ENCODE measurements at regions not wholly inside any gene's neighbourhood (a gene's known extent, or its start where the extent isn't known, plus 50 kb on each side); places are given as distances from the start of the nearest gene placed in this dataset.

- no peak for DNase-seq
- H3K9me3 ChIP-seq = no peaks in the 10 kb centered on the region
- intact Hi-C loops (cut with DNase I) = loop anchor here in 1 of 10 donors (5.0 kb wide), 1 partner anchor 191 kb away; no protein-coding TSS in a partner anchor
- no peak for ATAC-seq
- H3K27me3 ChIP-seq = peaks cover 0 to 6% (median 0%) of the 10 kb centered on the region in 9 donors
- 51 to 58% (median 54%) methylated on average over 8 to 9 of the region's 9 CpGs for WGBS, 4 donors
- no peak overlapping the region for H3K27ac ChIP-seq
- no peaks in the 10 kb centered on the region for H3K36me3 ChIP-seq
- TF ChIP-seq POLR2A (IDR thresholded peaks at IDR 0.05) = no peak
- TF ChIP-seq CTCF (IDR thresholded peaks at IDR 0.05) = no peak
- no peak overlapping the region for H3K4me3 ChIP-seq
- no peaks in the 10 kb centered on the region for H3K4me1 ChIP-seq
Measured at GRCh38 chr20:48425817-48426612, 401.8 kb downstream of the PREX1 start.

GRCh38 chr20:48425321-48425720 is 402.5 kb downstream of the PREX1 start:
- ATAC-seq (no peak), DNase-seq (no peak)
- TF ChIP-seq CTCF (IDR thresholded peaks at IDR 0.05) (no peak), POLR2A (IDR thresholded peaks at IDR 0.05) (no peak)
- WGBS, 4 donors = 46 to 50% (median 47%) methylated on average over 5 of the region's 5 CpGs
- intact Hi-C loops (cut with DNase I) = loop anchor here in 1 of 10 donors (5.0 kb wide), 1 partner anchor 192 kb away; no protein-coding TSS in a partner anchor
- H3K27me3 ChIP-seq = peaks cover 0 to 6% (median 0%) of the 10 kb centered on the region in 9 donors
- H3K36me3 ChIP-seq = no peaks in the 10 kb centered on the region
- H3K27ac ChIP-seq = no peak overlapping the region
- no peaks in the 10 kb centered on the region for H3K4me1 ChIP-seq
- no peaks in the 10 kb centered on the region for H3K9me3 ChIP-seq
- H3K4me3 ChIP-seq = no peak overlapping the region

- ATAC-seq (no peak), DNase-seq (no peak)
- no peaks in the 10 kb centered on the region for H3K4me1 ChIP-seq
- no peak for TF ChIP-seq POLR2A (IDR thresholded peaks at IDR 0.05)
- TF ChIP-seq CTCF (IDR thresholded peaks at IDR 0.05) = no peak
- H3K27ac ChIP-seq = no peak overlapping the region
- H3K27me3 ChIP-seq = peaks cover 0 to 6% (median 0%) of the 10 kb centered on the region in 9 donors
- intact Hi-C loops (cut with DNase I) = no loop called here
- no peaks in the 10 kb centered on the region for H3K9me3 ChIP-seq
- no peak overlapping the region for H3K4me3 ChIP-seq
- no peaks in the 10 kb centered on the region for H3K36me3 ChIP-seq
- 94 to 97% (median 95%) methylated on average over 3 of the region's 3 CpGs for WGBS, 4 donors
Measured at GRCh38 chr20:48422242-48422960, 405.4 kb downstream of the PREX1 start.

GRCh38 chr20:48421547-48421946 is 406.3 kb downstream of the PREX1 start:
- Histone ChIP-seq H3K4me3 (no peak overlapping the region), H3K27ac (no peak overlapping the region), H3K4me1 (no peaks in the 10 kb centered on the region), H3K9me3 (no peaks in the 10 kb centered on the region), H3K36me3 (no peaks in the 10 kb centered on the region), H3K27me3 (peaks cover 0 to 6% (median 0%) of the 10 kb centered on the region in 9 donors)
- ATAC-seq (no peak), DNase-seq (no peak)
- WGBS, 4 donors = 76 to 92% (median 89%) methylated on average over 3 of the region's 3 CpGs
- intact Hi-C loops (cut with DNase I) = no loop called here
- TF ChIP-seq CTCF (IDR thresholded peaks at IDR 0.05) (no peak), POLR2A (IDR thresholded peaks at IDR 0.05) (no peak)
